SIG-M5 treated with dmso at 0.1 percent for 504 hours (cell line): ENCODE measurements at regions not wholly inside any gene's neighbourhood (a gene's known extent, or its start where the extent isn't known, plus 50 kb on each side); places are given as distances from the start of the nearest gene placed in this dataset.

Experiments
- DNase-seq: peaks from one replicate; lab custom pipeline; 2025; ENCODE audit not compliant: unreplicated experiment; lab: John Stamatoyannopoulos, UW

- no peak for DNase-seq
Observed at GRCh38 chr14:26990946-26991345, 393.1 kb upstream of the NOVA1 start.

- DNase-seq = no peak
Observed at GRCh38 chr14:26992403-26993115, 394.7 kb upstream of the NOVA1 start.

- no peak for DNase-seq
Observed at GRCh38 chr14:26993556-26993955, 395.7 kb upstream of the NOVA1 start.

GRCh38 chr14:26995301-26995700 lies 397.5 kb upstream of the NOVA1 start:
- no peak for DNase-seq

GRCh38 chr14:26996246-26996645 lies 398.4 kb upstream of the NOVA1 start:
- DNase-seq = no peak

GRCh38 chr14:27002179-27002578 lies 404.3 kb upstream of the NOVA1 start:
- DNase-seq = no peak

- DNase-seq = no peak
Observed at GRCh38 chr14:27006570-27006969, 408.7 kb upstream of the NOVA1 start.

GRCh38 chr14:27008187-27008586 lies 410.4 kb upstream of the NOVA1 start:
- no peak for DNase-seq

- DNase-seq = no peak
Observed at GRCh38 chr14:27012641-27013040, 414.8 kb upstream of the NOVA1 start.

GRCh38 chr14:27013678-27014077 lies 415.8 kb upstream of the NOVA1 start:
- no peak for DNase-seq

GRCh38 chr14:27015065-27015464 lies 417.2 kb upstream of the NOVA1 start:
- no peak for DNase-seq

- no peak for DNase-seq
Observed at GRCh38 chr14:27025648-27026047, 427.8 kb upstream of the NOVA1 start.

GRCh38 chr14:27026097-27026496 lies 428.3 kb upstream of the NOVA1 start:
- DNase-seq = no peak

- DNase-seq = no peak
Observed at GRCh38 chr14:27040552-27040951, 442.7 kb upstream of the NOVA1 start.

GRCh38 chr14:27049701-27050100 lies 451.9 kb upstream of the NOVA1 start:
- no peak for DNase-seq

- DNase-seq = no peak
Observed at GRCh38 chr14:27050208-27050607, 452.4 kb upstream of the NOVA1 start.

GRCh38 chr14:27056586-27056985 lies 458.8 kb upstream of the NOVA1 start:
- no peak for DNase-seq

- DNase-seq = no peak
Observed at GRCh38 chr14:27061299-27061698, 463.5 kb upstream of the NOVA1 start.

GRCh38 chr14:27063959-27064358 lies 466.1 kb upstream of the NOVA1 start:
- no peak for DNase-seq

- no peak for DNase-seq
Observed at GRCh38 chr14:27065886-27066285, 468.1 kb upstream of the NOVA1 start.

- no peak for DNase-seq
Observed at GRCh38 chr14:27067961-27068360, 470.1 kb upstream of the NOVA1 start.

GRCh38 chr14:27072589-27072988 lies 474.8 kb upstream of the NOVA1 start:
- DNase-seq = no peak

- DNase-seq = no peak
Observed at GRCh38 chr14:27075503-27075902, 477.7 kb upstream of the NOVA1 start.
